ENCODE measurements at regions not wholly inside any gene's neighbourhood (a gene's known extent, or its start where the extent isn't known, plus 50 kb on each side); places are given as distances from the start of the nearest gene placed in this dataset.

GRCh38 chrX:530726-531610 is 99.6 kb upstream of the SHOX start:
- peak in 1 of 2 experiments; percentile 5 for DNase-seq (ENCODE audit: low read depth in 1 of 2, low spot score in 2 of 2)
- peak overlapping the region in 3 of 4 experiments; percentile 7 to 47 (median 23); a peak in 5 of 8 replicates for H3K4me3 ChIP-seq (ENCODE audit: extremely low read depth in 1 of 4, insufficient read depth in 2 of 4, low read depth in 3 of 4, low read length in 4 of 4)
- H3K79me2 ChIP-seq (ENCODE audit: control insufficient read depth in 1 of 2, insufficient read depth in 2 of 2, low read length in 2 of 2): peaks cover 0 to 4% of the 10 kb centered on the region in 2 experiments; a peak in 1 of 4 replicates
- no peak overlapping the region for H2AFZ ChIP-seq (ENCODE audit: low read length)
- H2BK15ac ChIP-seq (ENCODE audit: low read length): peak overlapping the region; percentile 46
- peak overlapping the region; percentile 53 to 62 for H3K4me2 ChIP-seq (ENCODE audit: insufficient read depth in 1 of 2, low read depth in 2 of 2, low read length in 2 of 2)
- H3K18ac ChIP-seq (ENCODE audit: extremely low read depth, low read length): peak overlapping the region; percentile 49
- H3K4me1 ChIP-seq (replicated peaks in 1 of 4; ENCODE audit: control insufficient read depth in 3 of 4, insufficient read depth in 4 of 4, low read length in 3 of 4): peaks cover 5 to 19% (median 7%) of the 10 kb centered on the region in 4 experiments; a peak in 6 of 7 replicates
- no peak overlapping the region for H3K9ac ChIP-seq (replicated peaks in 1 of 4; ENCODE audit: extremely low read depth in 1 of 4, low read depth in 3 of 4, low read length in 3 of 4)
- H3K9me3 ChIP-seq (ENCODE audit: insufficient read depth in 2 of 2, low read depth in 1 of 2, low read length in 1 of 2): no peaks in the 10 kb centered on the region
- no peaks in the 10 kb centered on the region for H3K79me1 ChIP-seq (ENCODE audit: low read depth, low read length)
- H3K23me2 ChIP-seq (ENCODE audit: low read depth, low read length): peaks cover 3% of the 10 kb centered on the region; the same call in 1 of the 2 replicates
- WGBS, 2 experiments (ENCODE audit: extremely low coverage in 1 of 2, insufficient coverage in 1 of 2, insufficient read length in 1 of 2, insufficient replicate concordance in 2 of 2, low coverage in 1 of 2, low lambda C conversion rate in 2 of 2, missing lambda C conversion rate in 1 of 2): 42% methylated on average over 19 of the region's 19 CpGs; no CpG with 5 or more reads in 1 of the 2 experiments
- no peak overlapping the region for H3K14ac ChIP-seq (ENCODE audit: insufficient read length)
- no peak overlapping the region for H3K27ac ChIP-seq (ENCODE audit: low read depth, low read length)
- no peak overlapping the region for H4K8ac ChIP-seq (ENCODE audit: extremely low read depth, insufficient read depth, low read length)
- FAIRE-seq: peak; percentile 74
- peak overlapping the region; percentile 83 for H3K4ac ChIP-seq (replicated peaks; ENCODE audit: insufficient read length, low read depth, low read length)
- H3K27me3 ChIP-seq (replicated peaks in 1 of 4; ENCODE audit: control insufficient read depth in 3 of 4, extremely low read depth in 1 of 4, insufficient read depth in 3 of 4, low read length in 3 of 4): no peaks in the 10 kb centered on the region
- peak overlapping the region; percentile 94 for H2BK20ac ChIP-seq (ENCODE audit: low read length)
- no peak overlapping the region for H3K23ac ChIP-seq (ENCODE audit: insufficient read length)
- peaks cover 0 to 5% of the 10 kb centered on the region in 2 experiments for H4K20me1 ChIP-seq (replicated peaks in 1 of 2; ENCODE audit: control insufficient read depth in 1 of 2, insufficient read depth in 2 of 2, low read length in 2 of 2)
- ChIA-PET CTCF (ENCODE audit: partially characterized antibody) (no interaction called here), POLR2A (ENCODE audit: partially characterized antibody) (no interaction called here)
- no peak overlapping the region for H3K56ac ChIP-seq (replicated peaks; ENCODE audit: insufficient read length, low read depth, low read length)
- peak overlapping the region; percentile 96 for H4K91ac ChIP-seq (replicated peaks; ENCODE audit: insufficient read length, low read length)
- peak overlapping the region; percentile 77; the same call in 1 of the 2 replicates for H2BK5ac ChIP-seq (ENCODE audit: low read depth, low read length)
- H2BK12ac ChIP-seq (ENCODE audit: low read depth, low read length): peak overlapping the region; percentile 82; the same call in 1 of the 2 replicates
- H2AK5ac ChIP-seq (ENCODE audit: low read depth, low read length): no peak overlapping the region
- H3K36me3 ChIP-seq (ENCODE audit: control insufficient read depth in 2 of 4, insufficient read depth in 4 of 4, low read length in 3 of 4): no peaks in the 10 kb centered on the region
- TF ChIP-seq NRF1 (IDR thresholded peaks at IDR 0.05; ENCODE audit: low read depth, low read length) (no peak), JUND (IDR thresholded peaks at IDR 0.05; ENCODE audit: low read length) (no peak), BRCA1 (IDR thresholded peaks at IDR 0.05; ENCODE audit: low read depth, low read length) (no peak), BACH1 (IDR thresholded peaks at IDR 0.05; ENCODE audit: low read length) (no peak), HDAC6 (IDR thresholded peaks at IDR 0.05; ENCODE audit: low read depth, low read length) (no peak), CBX5 (IDR thresholded peaks at IDR 0.05; ENCODE audit: low read depth, low read length) (no peak), KDM1A (IDR thresholded peaks at IDR 0.05; ENCODE audit: borderline replicate concordance, low read length) (peak; percentile 28; the same call in 1 of the 2 replicates), SP4 (IDR thresholded peaks at IDR 0.05; ENCODE audit: low read length) (no peak)
- peak overlapping the region; percentile 57 for H4K5ac ChIP-seq (ENCODE audit: insufficient read length, low read depth, low read length)
- H2BK120ac ChIP-seq (replicated peaks; ENCODE audit: low read depth, low read length): peak overlapping the region; percentile 25
